A549 (cell line): ENCODE measurements at regions not wholly inside any gene's neighbourhood (a gene's known extent, or its start where the extent isn't known, plus 50 kb on each side); places are given as distances from the start of the nearest gene placed in this dataset.

Source experiments
- EHMT2 ChIP-seq: fragments of 200-600 bp; sonication (generic); IDR thresholded peaks from 2 replicates; pipeline ENCODE4 v1.6.1; 2016; ENCODE audit warnings: antibody characterized with exemption, low read depth, mild to moderate bottlenecking, moderate library complexity
- EP300 ChIP-seq, 2 experiments: fragments of >200 bp; sonication (Bioruptor Twin); formaldehyde crosslinking; IDR thresholded peaks; 2 replicates in 1 of 2; 3 replicates in 1 of 2; pipeline ENCODE4 v1.6.1; 2016 to 2017
- HDAC2 ChIP-seq: fragments of 200-600 bp; sonication (generic); IDR thresholded peaks from 2 replicates; pipeline ENCODE4 v1.6.1; 2016
- MAFK ChIP-seq: fragments of 450-650 bp; IDR thresholded peaks from 2 replicates; pipeline ENCODE4 v1.6.1; 2014; ENCODE audit not compliant: partially characterized antibody
- POLR2A ChIP-seq: IDR thresholded peaks from 2 replicates; pipeline ENCODE4 v1.6.1; 2012; ENCODE audit warnings: mild to moderate bottlenecking, low read length
- RNF2 ChIP-seq: fragments of 200-600 bp; sonication (generic); IDR thresholded peaks from 2 replicates; pipeline ENCODE4 v1.6.1; 2016; ENCODE audit warnings: low read depth, mild to moderate bottlenecking, antibody characterized with exemption, moderate library complexity, borderline replicate concordance
- TF ChIP-seq, protein P1 (sequence below): fragments of >200 bp; sonication (Bioruptor Twin); formaldehyde crosslinking; IDR thresholded peaks from 3 replicates; pipeline ENCODE4 v1.5.1; 2016
- TF ChIP-seq, protein P2 (sequence below): fragments of 250-450 bp; sonication (Bioruptor Pico); IDR thresholded peaks from 2 replicates; pipeline ENCODE4 v1.5.0; 2021; ENCODE audit warnings: mild to moderate bottlenecking, moderate library complexity, borderline replicate concordance
- TF ChIP-seq, protein P3 (sequence below): IDR thresholded peaks from 2 replicates; pipeline ENCODE4 v1.6.1; 2012

DNA sequence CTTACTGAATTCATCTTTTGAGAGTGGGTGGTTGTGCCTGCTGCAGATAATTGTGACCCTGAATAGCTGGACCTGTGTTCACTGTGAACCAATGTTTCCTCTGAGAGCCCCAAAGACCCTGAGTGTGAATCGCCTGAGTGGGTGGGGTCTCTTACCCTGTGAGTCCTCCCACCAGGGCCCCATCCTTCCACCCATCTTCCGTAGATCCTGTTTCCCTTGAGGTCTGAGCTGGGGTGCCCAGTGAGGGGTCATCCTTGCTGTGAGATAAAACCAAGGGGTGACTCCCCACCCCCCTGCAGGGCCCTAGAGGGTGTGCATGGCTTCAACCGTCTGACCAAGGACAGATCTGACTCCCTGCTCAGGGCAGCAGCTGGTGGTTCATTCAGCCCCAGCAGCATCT is 78.0 kb upstream of the ZNF479 start:
- TF ChIP-seq, protein P1, sequence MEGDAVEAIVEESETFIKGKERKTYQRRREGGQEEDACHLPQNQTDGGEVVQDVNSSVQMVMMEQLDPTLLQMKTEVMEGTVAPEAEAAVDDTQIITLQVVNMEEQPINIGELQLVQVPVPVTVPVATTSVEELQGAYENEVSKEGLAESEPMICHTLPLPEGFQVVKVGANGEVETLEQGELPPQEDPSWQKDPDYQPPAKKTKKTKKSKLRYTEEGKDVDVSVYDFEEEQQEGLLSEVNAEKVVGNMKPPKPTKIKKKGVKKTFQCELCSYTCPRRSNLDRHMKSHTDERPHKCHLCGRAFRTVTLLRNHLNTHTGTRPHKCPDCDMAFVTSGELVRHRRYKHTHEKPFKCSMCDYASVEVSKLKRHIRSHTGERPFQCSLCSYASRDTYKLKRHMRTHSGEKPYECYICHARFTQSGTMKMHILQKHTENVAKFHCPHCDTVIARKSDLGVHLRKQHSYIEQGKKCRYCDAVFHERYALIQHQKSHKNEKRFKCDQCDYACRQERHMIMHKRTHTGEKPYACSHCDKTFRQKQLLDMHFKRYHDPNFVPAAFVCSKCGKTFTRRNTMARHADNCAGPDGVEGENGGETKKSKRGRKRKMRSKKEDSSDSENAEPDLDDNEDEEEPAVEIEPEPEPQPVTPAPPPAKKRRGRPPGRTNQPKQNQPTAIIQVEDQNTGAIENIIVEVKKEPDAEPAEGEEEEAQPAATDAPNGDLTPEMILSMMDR, result no peak
- TF ChIP-seq, protein P2, sequence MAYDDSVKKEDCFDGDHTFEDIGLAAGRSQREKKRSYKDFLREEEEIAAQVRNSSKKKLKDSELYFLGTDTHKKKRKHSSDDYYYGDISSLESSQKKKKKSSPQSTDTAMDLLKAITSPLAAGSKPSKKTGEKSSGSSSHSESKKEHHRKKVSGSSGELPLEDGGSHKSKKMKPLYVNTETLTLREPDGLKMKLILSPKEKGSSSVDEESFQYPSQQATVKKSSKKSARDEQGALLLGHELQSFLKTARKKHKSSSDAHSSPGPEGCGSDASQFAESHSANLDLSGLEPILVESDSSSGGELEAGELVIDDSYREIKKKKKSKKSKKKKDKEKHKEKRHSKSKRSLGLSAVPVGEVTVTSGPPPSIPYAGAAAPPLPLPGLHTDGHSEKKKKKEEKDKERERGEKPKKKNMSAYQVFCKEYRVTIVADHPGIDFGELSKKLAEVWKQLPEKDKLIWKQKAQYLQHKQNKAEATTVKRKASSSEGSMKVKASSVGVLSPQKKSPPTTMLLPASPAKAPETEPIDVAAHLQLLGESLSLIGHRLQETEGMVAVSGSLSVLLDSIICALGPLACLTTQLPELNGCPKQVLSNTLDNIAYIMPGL, result no peak
- TF ChIP-seq RNF2 (no peak), HDAC2 (no peak), POLR2A (no peak), EHMT2 (no peak), MAFK (no peak), EP300 (IDR thresholded peaks at IDR 0.05) (no peak)
- TF ChIP-seq, protein P3, sequence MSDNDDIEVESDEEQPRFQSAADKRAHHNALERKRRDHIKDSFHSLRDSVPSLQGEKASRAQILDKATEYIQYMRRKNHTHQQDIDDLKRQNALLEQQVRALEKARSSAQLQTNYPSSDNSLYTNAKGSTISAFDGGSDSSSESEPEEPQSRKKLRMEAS, result no peak
